ENCODE measurements at regions not wholly inside any gene's neighbourhood (a gene's known extent, or its start where the extent isn't known, plus 50 kb on each side); places are given as distances from the start of the nearest gene placed in this dataset.

DNA sequence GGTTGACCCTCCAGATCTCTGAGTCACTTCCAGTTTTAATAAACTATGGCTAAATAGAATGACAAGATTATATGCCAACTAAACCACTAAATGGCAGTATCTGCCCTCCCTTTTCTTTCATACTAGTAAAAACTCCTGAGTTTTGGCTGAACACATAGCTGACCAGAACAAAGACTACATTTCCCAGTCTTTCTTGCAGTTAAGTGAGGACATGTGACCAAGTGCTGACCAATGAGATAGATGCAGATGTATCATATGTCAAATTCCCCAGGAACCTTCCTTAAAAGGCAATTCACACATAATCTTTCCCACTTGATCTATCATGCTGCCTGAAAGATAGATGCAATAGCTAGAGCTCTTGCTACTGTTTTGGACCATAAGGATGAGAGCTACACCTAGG lies 191.3 kb downstream of the SHOX2 start:
- TF ChIP-seq EZH2 (IDR thresholded peaks at IDR 0.05; ENCODE audit: borderline replicate concordance, low read length): no peak
- TF ChIP-seq, protein P1, sequence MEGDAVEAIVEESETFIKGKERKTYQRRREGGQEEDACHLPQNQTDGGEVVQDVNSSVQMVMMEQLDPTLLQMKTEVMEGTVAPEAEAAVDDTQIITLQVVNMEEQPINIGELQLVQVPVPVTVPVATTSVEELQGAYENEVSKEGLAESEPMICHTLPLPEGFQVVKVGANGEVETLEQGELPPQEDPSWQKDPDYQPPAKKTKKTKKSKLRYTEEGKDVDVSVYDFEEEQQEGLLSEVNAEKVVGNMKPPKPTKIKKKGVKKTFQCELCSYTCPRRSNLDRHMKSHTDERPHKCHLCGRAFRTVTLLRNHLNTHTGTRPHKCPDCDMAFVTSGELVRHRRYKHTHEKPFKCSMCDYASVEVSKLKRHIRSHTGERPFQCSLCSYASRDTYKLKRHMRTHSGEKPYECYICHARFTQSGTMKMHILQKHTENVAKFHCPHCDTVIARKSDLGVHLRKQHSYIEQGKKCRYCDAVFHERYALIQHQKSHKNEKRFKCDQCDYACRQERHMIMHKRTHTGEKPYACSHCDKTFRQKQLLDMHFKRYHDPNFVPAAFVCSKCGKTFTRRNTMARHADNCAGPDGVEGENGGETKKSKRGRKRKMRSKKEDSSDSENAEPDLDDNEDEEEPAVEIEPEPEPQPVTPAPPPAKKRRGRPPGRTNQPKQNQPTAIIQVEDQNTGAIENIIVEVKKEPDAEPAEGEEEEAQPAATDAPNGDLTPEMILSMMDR (conservative IDR thresholded peaks at IDR 0.05 in 1 of 2, IDR thresholded peaks at IDR 0.05 in 1 of 2; ENCODE audit: extremely low read depth in 1 of 2, insufficient read depth in 1 of 2, low read depth in 1 of 2, low read length in 2 of 2): no peak

Data from mammary epithelial cell (primary cell).